Central memory CD4-positive, alpha-beta T cell (primary cell): ENCODE measurements at regions not wholly inside any gene's neighbourhood (a gene's known extent, or its start where the extent isn't known, plus 50 kb on each side); places are given as distances from the start of the nearest gene placed in this dataset.

Source experiments
- DNase-seq: peaks from one replicate; pipeline ENCODE4 v3.0.0; 2022

DNA sequence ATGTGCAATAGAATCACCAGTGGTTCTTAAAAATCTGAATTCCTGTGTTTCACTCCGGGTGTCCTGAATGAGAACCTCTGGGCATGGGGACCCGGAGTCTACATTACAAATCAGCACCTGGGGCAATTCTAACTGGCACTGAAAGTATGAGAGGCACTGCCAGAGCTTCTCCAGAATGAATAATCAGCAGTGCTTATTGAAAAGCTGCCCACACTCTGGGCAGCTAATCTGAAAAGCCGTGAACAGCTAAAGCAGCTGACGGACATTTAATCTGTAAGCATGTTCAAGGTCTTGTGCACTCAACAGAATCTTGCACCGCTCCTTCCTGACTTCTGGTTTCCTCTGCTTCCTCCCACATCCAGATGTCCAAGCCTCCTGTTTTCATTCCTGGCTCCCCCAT, 113.3 kb upstream of the KIF5B start:
- DNase-seq = no peak

DNA sequence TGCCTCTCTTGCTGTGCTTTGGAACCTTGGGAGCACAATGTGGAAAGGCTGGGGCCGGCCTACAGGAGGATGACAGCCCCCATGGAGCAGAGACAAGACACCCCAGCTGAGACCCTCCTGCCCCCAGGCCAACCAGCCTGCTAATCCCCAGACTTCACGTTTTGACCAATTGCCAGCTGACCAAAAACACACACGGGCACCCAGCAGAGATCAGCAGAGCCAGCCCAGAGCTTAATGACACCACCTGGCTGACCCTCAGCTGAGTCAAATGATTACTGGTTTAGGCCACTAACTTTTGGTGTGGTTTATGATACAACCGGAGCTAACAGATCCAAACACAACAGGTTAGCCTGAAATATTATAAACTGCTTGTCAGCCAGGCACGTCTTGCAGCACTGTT, 111.2 kb upstream of the KIF5B start:
- no peak for DNase-seq

DNA sequence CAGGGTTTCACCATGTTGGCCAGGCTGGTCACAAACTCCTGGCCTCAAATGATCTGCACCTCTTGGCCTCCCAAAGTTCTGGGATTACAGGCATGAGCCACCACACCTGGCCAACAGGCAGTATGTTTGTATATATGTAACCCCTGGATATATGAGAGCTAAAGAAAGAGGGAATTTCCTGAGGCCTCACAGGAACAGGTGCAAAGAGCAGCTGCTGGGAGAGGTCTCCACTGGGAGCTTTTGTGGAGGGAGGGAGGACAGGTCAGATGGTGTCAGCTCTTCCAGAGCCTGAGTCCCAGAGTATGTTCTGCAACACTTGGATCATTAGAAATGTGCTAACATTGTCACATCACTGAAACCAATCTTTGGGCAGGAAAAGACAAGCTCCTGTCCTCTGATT, 110.1 kb upstream of the KIF5B start:
- no peak for DNase-seq

DNA sequence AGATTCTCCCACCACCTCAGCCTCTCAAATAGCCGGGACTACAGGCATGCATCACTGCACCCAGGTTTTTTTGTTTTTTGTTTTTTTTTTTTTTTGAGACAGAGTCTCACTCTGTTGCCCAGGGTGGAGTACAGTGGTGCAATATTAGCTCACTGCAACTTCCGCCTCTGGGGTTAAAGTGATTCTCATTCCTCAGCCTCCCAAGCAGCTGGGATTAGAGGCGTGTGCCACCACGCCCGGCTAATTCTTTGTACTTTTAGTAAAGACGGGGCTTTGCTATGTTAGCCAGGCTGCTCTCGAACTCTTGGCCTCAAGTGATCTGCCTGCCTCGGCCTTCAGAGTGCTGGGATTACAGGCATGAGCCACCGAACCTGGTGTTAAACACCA, 107.5 kb upstream of the KIF5B start:
- no peak for DNase-seq

DNA sequence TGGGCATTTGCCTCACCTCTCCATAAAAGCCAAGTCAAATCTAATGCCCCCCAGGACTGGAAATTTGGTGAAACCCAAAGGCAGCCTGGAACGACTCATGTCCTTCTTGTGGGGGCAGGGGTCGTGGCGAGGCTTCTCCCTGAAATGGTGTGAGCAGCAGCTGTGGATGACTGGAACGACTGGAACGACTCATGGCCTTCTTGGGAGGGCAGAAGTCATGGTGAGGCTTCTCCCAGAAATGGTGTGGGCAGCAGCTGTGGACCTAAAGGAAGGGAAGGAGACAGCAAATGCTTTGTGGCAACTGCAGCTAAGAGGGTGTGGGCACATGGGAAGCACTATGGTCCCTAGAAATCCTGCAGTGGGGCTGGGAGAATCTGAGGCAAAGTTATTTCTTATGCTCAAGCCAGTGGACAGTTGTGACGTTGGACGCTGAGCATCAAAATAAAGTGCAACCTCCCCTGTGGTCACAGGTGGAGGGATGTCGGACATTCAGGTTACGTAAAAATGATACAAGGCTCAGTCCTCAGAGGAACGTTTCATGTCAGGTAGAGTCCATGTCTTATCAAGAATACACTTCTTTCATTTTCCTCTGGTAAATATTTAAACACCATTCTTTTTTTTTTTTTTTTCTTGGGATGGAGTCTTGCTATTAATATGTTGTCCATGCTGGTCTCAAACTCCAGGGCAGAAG, 107.0 kb upstream of the KIF5B start:
- DNase-seq = no peak

DNA sequence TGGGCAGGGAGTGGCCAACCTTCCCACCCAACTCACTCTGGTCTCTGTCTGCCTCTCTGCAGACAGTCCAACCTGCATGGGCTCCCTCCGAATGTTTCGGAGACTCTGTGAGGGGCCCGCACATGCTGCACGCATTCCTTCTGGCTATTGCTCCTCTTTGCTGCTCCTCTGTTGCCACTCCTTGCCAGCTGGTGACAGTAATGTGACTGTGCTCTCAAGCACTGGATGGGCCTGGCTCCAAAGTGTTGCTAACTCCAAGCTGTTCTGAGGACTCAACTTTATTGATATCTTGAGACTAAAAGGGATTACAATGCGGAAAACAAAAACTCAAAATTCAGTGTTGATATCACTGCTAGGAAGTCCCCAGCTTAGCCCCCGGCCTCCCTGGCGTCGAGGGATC, 105.4 kb upstream of the KIF5B start:
- DNase-seq = no peak

DNA sequence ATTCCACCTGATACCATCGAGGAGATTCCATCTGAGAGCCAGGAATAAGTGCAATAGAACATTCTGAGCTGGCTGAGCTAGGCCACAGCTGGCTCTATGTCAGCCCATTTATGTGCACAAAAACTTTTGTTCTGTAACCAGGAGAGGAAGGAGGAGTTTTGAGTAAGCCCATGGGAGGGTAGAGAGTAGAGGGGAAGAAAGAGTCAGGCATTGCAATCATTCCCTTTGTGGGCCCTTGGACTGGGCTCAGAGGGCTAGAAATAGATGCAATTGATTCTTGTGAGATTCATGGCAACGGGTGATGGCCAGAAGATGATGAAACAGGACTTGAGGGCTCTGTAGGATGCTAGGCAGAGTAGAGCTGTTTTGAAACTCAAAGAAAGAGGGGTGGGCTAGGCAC, 104.6 kb upstream of the KIF5B start:
- DNase-seq = no peak

DNA sequence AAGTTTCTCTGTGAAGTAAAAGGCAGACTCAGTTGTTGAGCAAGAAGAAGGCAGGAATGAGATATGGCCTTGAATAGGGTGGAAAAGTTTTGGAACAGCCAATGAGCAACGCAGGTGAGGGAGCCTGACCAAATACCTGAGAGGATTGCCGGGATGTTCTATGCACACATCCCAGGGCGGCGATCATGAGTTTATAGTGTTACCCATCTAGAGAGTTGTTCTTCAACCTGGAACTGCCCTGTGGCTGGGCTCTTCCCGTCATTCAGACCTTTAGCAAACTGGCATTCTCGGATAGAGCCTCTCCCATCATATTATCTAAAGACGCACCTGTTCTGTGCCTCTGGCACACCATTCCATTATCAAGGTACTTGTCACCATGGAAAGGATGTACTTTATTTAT, 103.0 kb upstream of the KIF5B start:
- DNase-seq = no peak

DNA sequence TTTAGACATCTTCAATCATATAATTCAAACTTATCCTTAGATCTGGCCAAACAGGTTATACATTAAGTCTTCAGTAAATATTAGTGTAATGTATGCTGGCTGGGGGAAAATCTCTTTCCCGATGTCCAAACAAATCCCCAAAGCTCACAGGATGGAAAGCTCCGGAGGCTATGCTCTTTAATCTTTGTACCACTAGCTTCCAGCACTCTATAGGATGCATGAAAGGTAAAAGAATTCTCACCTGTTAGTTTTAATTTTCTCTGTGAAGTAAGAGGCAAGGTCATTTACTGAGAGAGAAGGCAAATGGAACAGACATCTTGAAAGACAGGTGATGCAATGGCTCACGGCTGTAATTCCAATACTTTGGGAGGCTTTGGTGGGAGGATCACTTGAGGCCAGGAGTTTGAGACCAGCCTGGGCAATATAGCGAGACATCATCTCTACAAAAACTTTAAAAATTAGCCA, 99.8 kb upstream of the KIF5B start:
- no peak for DNase-seq

DNA sequence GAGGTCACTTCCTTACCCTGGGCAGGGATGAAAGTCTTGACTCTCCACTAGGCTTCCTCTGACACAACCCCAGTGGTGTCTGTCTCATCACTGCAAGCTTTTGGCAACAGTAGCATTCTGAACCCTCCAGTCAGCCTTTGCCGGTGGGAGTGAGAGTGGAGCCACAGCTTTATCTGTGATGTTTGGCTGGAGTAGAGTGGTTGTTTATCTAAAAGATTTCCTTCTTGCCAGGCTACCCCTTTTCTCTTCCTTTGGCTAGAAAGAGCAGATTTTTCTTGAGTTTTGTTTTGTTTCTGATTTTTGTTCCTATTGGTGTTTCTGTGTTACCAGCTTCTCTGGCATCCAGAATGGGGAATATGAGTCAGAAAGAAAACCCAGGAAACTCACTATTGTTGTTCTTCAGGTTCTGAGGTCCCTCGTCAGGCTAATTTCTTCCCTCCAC, 98.9 kb upstream of the KIF5B start:
- no peak for DNase-seq

DNA sequence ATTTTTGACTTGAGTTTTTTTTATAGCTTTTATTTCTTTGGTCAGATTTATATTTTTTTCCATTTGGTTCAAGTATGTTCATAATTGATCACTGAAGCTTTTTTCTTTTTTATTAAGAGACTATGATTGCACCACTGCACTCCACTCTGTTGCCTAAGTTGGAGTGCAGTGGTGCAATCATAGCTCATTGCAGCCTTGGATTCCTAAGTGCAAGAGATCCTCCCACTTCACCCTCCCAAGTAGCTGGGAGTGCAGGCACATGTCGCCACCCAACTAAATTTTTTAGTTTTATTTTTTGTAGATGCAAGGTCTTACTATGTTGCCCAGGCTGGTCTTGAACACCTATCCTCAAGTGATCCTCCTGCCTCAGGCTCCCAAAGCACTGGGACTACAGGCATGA, 97.7 kb upstream of the KIF5B start:
- no peak for DNase-seq

DNA sequence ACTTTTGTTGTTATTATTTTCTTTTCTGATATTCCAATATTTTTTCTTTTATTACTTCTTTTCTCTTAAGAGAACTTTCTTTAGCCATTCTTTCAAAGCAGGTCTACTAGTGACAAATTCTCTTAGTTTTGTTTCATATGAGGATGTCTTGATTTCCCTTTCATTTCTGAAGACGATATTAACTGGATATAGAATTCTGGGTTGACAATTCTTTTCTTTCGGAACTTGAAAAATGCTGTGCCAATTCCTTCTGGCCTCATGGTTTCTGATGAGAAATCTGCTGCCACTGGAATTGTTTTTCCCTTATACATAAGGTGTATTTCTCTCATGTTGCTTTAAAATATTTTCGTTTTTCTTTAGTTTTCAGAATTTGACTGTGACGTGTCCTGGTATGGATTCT, 97.0 kb upstream of the KIF5B start:
- DNase-seq = no peak

DNA sequence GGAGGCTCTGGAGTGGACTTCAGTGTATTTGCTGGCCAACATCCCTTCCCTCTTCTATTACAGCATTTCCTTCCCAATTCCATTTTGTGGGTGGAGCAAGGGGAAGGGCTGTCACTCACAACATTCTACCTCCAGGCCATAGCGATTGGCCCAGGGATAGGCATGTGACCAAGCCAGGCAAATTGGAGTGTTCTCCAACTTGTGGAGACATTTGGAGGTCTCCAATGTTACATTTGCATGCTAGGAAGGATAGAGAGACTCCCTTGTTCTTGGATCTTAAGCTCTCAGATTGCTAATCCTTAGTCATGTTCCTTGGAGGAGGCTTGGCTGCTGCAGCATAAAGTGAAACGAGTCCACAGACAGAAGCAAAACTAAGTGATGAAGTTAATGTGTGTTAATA, 95.6 kb upstream of the KIF5B start:
- no peak for DNase-seq

DNA sequence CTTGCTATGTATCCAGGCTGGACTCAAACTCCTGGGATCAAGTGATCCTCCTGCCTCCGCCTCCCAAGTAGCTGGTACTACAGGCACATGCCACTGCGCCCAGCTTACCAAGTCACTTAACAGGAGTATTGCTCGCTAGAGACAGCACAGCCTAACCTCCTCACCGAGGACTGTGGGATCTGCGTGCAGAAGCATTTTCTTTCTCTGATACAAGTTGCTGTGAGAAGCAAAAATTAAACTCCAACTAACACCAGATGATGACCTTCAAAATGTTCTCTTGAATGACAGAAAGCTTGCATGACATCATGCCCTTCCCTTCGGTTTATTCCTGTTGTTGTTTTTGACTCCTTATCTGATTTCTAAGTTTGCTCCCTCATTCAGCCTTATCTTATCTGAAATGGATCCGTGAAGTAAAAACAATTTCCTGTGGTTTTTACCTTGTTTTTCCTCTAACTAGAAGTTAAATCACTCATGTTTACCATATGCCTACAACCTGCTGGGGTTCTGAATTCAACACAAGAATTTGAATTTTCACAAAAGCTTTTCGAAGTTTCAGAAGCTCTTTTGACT, 94.4 kb upstream of the KIF5B start:
- DNase-seq = peak; percentile 24

DNA sequence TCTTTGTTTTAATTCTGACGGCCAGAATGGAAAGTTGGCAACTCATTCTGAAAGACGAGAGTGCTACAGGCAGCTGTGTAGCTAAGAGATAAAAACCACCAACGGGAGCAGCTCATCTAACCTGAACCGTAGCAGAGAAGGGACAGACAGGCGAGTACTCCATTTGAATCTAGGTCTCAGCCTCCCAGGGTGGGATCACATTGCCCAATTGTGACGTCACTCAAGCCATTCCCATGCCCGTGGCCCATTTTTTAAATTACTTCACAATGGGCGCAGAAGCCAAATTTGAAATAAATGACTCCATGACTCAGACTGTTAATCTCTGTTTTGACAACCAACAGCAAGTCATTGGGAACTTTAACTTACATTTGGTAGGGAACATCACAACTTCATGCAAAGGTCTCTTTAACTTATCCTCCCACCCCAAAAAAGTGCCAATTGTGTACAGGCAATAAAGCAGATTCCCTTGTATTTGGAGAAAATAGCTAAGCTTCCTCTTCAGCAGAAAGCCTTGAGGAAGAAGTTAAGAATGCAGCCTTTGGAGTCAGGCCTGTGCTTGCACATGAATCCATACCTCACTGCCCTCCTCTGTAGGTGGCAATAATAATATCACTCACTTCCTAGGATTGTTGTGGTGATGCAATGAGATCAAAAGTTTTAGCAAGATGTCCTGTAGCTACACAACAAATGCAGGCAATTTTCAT, 93.2 kb upstream of the KIF5B start:
- DNase-seq = no peak

DNA sequence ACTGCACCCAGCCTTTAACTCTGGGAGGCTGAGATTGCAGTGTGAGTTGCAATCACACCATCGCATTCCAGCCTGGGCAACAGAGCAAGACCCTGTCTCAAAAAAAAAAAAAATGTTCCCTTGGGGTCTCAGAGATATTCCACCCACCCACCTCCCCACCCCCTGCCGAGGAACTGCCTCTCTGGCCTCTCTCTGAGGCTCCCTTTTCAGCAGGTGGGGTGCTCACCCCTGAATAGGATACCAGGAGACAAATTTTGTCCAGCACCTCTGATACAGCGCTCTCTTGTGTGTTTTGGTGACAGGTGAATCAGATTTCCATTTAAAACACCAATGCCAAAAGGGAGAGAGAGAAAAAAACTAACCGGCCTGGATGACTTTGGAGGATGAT, 92.6 kb upstream of the KIF5B start:
- no peak for DNase-seq

DNA sequence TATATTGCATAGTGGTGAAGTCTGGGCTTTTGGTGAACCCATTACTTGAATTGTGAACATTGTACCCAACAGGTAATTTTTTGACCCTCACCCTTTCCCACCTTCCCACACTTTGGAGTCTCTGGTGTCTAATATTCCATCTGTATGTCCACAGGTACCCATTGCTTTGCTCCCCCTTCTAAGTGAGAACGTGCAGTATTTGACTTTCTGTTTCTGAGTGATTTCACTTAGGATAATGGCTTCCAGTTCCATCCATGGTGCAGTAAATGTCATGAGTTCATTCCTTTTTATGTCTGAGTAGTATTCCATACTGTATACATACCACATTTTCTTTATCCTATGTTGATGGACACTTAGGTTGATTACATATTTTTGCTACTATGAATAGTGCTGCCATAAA, 91.5 kb upstream of the KIF5B start:
- DNase-seq = no peak

DNA sequence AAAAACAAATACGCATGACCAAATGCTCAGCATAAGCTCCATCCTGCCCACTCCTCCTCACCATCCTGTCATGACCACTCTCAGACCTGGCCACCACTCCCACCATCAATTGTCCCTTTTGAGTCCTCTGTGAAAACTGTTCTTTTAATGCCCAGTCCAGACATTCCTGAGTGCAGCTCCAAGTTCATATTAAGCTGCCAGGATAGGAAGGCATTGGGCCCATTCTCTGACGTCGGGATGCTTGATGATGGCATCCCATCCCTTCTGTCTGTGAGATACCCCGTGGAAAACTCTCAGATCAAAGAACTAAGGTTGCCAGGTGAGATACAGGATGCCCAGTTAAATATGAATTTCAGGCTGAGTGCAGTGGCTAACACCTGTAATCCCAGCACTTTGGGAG, 89.9 kb upstream of the KIF5B start:
- DNase-seq = no peak

DNA sequence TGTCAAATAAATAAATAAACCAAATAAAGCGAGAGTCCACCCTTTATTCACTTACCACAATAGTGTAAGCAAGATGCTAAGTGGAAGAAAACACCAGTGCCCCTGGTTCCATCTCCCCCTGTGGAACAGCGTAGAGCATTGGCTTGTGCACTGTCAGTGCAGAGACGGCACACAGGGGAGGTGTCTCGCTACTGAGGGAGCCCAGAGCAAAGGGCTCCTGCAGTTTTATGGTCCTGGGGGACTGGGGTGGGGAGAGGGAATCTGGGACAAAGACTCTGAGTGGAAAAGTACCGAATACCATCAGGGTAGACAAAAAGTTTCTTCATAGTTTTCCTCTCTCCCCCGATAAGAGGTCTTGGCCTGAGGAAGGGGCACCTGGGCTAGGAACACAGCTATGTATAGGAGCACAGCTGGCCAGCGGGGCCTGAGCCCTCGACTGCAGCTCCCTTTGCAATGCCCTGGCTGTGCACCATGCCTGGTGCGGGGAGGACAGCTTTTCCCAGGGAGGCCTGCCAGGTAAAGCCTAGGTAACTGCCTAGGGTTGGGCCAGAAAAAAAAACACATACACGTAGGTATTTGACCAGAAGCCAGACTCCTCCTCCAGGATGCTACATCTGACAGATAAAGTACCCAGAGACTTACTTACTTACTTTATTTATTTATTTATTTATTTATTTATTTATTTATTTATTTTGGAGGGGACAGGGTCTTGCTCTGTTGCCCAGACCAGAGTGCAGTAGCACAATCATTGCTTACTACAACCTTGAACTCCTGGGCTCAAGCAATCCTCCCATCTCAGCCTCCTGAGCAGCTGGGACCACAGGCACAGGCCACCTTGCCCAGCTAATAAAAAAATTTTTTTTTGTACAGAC, 88.8 kb upstream of the KIF5B start:
- no peak for DNase-seq

DNA sequence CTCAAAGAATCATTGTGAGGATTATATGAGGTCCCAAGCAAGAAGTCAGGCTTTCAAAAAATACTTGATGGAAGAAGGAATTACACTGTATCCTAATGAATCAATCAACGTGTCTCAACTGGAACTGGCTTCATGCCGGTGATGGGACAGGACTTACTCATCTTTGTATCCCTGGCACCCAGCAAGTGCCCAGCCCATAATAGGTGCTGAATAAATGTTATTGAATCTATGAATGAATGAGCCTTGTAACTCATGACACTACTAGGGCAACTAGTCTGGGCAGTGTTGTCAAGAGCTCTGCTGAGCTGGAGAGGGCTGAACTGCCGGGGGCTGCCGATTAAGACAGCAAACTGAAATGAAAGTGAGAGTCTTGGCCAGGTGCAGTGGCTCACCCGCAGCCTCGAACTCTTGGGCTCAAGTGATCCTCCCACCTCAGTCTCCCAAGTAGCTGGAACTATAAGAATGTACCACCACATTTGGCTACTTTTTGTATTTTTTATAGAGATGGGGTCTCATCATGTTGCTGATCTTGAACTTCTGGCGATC, 87.2 kb upstream of the KIF5B start:
- no peak for DNase-seq

DNA sequence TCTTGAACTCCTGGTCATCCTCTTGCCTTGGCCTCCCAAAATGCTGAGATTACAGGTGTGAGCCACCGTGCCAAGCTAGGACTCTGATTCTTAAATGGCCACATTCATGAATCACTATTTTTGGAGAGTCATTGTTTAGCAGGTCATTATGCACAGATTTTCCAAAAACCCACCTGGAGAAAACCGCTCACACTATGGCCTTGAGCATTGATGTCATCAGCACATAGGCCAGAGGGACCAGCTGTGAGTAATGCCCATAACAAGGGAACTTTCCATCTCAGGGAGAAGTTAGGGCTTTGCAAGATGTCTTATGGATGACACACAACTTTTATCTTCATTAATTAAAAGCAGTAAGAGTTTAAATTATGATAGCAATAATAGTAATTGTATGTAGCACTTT, 86.4 kb upstream of the KIF5B start:
- DNase-seq = no peak

DNA sequence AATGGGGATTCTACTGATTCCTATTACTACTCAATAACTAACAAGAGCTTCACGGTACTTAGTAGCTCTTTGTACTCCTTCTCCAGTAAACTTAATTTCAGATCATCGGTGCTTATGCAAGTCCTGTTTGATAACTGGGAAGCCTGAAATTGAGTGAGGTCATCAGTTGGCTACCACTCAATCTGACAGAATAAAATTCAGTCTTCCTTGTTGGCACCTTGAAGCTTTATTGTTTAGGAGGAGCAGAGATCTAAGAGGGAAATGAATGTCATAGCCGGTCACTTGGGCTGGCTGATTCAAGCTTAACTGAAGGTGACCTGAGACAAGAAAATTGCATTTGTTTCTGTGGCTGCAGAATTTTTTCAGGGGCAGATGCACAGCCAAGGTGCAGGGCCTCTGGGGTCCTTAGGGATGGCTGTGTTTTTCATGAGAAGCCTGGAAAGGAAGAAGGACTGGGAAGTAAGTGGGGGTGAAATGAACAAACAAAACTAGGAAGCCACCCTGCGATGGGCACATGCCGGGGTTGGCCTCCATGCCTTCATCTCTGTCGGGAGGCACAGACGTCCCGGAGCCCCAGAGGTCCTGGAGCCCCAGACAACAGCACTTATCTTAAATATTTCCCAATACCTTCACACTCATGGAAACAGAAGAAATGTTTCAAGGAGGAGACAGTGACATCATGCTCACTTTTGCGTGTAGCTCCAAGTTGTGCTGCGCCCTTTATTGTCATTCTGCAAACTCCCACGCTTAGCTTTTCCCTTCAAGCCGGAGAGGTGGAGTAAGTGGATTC, 85.0 kb upstream of the KIF5B start:
- no peak for DNase-seq
